Smooth muscle cell (in vitro differentiated cells): ENCODE measurements at regions not wholly inside any gene's neighbourhood (a gene's known extent, or its start where the extent isn't known, plus 50 kb on each side); places are given as distances from the start of the nearest gene placed in this dataset.

Experiments
- DNase-seq: peaks from one replicate; lab custom pipeline; 2025; ENCODE audit not compliant: unreplicated experiment; lab: John Stamatoyannopoulos, UW
- H2AFZ ChIP-seq: fragments of 200-600 bp; sonication (generic); 2 replicates; pipeline ENCODE4 v1.6.0; 2016; ENCODE audit warnings: antibody characterized with exemption, low read depth, mild to moderate bottlenecking
- H3F3A ChIP-seq: fragments of 200-600 bp; sonication (generic); 2 replicates; pipeline ENCODE4 v1.6.0; 2017; ENCODE audit warnings: antibody characterized with exemption, low read depth
- H3K27ac ChIP-seq: fragments of 200-600 bp; sonication (generic); 2 replicates; pipeline ENCODE4 v1.5.1; 2016; ENCODE audit warnings: low read depth, mild to moderate bottlenecking
- H3K27me3 ChIP-seq: fragments of 200-600 bp; sonication (generic); 2 replicates; pipeline ENCODE4 v1.6.1; 2016; ENCODE audit warnings: low read depth, mild to moderate bottlenecking
- H3K36me3 ChIP-seq: fragments of 200-600 bp; sonication (generic); 2 replicates; pipeline ENCODE4 v1.5.1; 2016; ENCODE audit warnings: low read depth
- H3K4me1 ChIP-seq: fragments of 200-600 bp; sonication (generic); 2 replicates; pipeline ENCODE4 v1.5.1; 2016; ENCODE audit warnings: low read depth
- H3K4me2 ChIP-seq: fragments of 200-600 bp; sonication (generic); 2 replicates; pipeline ENCODE4 v1.6.0; 2016; ENCODE audit warnings: mild to moderate bottlenecking
- H3K4me3 ChIP-seq: fragments of 200-600 bp; sonication (generic); 2 replicates; pipeline ENCODE4 v1.5.1; 2016; ENCODE audit warnings: mild to moderate bottlenecking
- H3K79me2 ChIP-seq: fragments of 200-600 bp; sonication (generic); 2 replicates; pipeline ENCODE4 v1.6.0; 2016; ENCODE audit warnings: low read depth, mild to moderate bottlenecking
- H3K9ac ChIP-seq: fragments of 200-600 bp; sonication (generic); 2 replicates; pipeline ENCODE4 v1.6.0; 2016; ENCODE audit warnings: low read depth
- H3K9me3 ChIP-seq: fragments of 200-600 bp; sonication (generic); replicated peaks from 2 replicates; pipeline ENCODE4 v1.5.1; 2016; ENCODE audit warnings: low read depth
- H4K20me1 ChIP-seq: fragments of 200-600 bp; sonication (generic); 2 replicates; pipeline ENCODE4 v1.6.0; 2016; ENCODE audit warnings: low read depth
- WGBS: methylation state at CpG from one replicate; pipeline ENCODE4 v1.1.7; 2016; ENCODE audit warnings: low lambda C conversion rate; 5-methylcytosine and 5-hydroxymethylcytosine counted together
- TF ChIP-seq, protein P1 (sequence below): fragments of 200-600 bp; sonication (generic); IDR thresholded peaks from 2 replicates; pipeline ENCODE4 v1.5.1; 2017; ENCODE audit warnings: borderline replicate concordance, mild to moderate bottlenecking, antibody characterized with exemption; ENCODE audit not compliant: insufficient read depth, poor library complexity, severe bottlenecking

DNA sequence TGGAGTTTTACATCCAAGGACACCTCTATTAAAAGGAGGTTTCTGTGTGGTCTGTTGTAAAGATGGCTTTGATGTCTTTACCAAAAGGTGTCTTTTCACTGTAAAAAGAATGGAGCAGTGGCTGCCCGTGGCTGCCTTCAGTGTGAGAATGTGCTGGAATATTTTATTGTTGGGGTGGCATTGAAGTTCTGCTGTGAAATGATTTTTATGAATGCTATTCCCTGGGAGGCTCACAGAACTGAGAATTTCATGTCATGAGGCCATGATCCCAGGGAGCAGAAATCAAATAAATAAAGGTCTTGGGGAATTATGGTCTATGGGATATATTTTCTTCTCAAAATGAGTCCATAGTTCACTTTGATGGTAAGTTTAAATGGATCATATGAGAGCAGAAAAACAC lies 425.2 kb upstream of the ZNF608 start:
- WGBS: 91% methylated on average over 1 of the region's 1 CpG
- Histone ChIP-seq H4K20me1 (no peaks in the 10 kb centered on the region), H3K27me3 (no peaks in the 10 kb centered on the region), H3K9ac (no peak overlapping the region), H3F3A (no peaks in the 10 kb centered on the region), H3K9me3 (no peaks in the 10 kb centered on the region), H3K4me2 (no peak overlapping the region), H3K36me3 (no peaks in the 10 kb centered on the region), H3K27ac (no peak overlapping the region), H3K4me3 (no peak overlapping the region), H3K79me2 (no peaks in the 10 kb centered on the region), H3K4me1 (no peaks in the 10 kb centered on the region), H2AFZ (no peak overlapping the region)
- DNase-seq: no peak
- TF ChIP-seq, protein P1, sequence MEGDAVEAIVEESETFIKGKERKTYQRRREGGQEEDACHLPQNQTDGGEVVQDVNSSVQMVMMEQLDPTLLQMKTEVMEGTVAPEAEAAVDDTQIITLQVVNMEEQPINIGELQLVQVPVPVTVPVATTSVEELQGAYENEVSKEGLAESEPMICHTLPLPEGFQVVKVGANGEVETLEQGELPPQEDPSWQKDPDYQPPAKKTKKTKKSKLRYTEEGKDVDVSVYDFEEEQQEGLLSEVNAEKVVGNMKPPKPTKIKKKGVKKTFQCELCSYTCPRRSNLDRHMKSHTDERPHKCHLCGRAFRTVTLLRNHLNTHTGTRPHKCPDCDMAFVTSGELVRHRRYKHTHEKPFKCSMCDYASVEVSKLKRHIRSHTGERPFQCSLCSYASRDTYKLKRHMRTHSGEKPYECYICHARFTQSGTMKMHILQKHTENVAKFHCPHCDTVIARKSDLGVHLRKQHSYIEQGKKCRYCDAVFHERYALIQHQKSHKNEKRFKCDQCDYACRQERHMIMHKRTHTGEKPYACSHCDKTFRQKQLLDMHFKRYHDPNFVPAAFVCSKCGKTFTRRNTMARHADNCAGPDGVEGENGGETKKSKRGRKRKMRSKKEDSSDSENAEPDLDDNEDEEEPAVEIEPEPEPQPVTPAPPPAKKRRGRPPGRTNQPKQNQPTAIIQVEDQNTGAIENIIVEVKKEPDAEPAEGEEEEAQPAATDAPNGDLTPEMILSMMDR: no peak

DNA sequence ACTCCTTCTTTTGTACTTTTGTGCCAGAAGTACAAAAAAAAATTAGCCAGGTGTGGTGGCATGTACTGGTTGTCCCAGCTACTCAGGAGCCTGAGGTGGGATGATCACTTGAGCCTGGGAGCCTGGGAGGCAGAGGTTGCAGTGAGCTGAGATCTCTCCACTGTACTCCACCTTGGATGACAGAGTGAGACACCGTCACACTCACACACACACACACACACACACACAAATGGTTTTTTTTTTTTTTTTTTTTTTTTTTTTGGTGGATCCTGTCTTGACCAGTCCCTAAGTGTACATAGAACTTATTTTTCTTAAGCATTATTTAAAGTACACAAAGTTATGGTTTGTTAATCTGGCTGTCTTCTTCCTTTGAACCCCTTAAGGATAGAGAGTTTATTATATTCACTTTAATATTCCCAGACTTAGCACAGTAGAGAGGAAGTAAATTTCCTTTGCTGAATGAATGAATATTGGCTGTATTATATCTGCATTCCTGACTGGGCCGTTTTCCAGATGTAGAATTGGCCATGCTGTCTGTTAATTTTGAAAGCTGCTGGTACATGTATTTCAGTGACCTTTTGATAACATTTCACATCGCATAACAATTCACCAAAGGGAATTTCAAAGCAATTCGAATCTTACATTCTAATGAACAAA lies 429.0 kb upstream of the ZNF608 start:
- no peaks in the 10 kb centered on the region for H3K27me3 ChIP-seq
- H3K79me2 ChIP-seq: no peaks in the 10 kb centered on the region
- 95% methylated on average over 4 of the region's 4 CpGs for WGBS
- H3K4me1 ChIP-seq: no peaks in the 10 kb centered on the region
- H3K9me3 ChIP-seq: no peaks in the 10 kb centered on the region
- H3F3A ChIP-seq: no peaks in the 10 kb centered on the region
- DNase-seq: no peak
- H3K27ac ChIP-seq: no peak overlapping the region
- no peak overlapping the region for H3K9ac ChIP-seq
- TF ChIP-seq, protein P1: no peak
- H3K4me2 ChIP-seq: no peak overlapping the region
- no peaks in the 10 kb centered on the region for H3K36me3 ChIP-seq
- H3K4me3 ChIP-seq: no peak overlapping the region
- no peaks in the 10 kb centered on the region for H4K20me1 ChIP-seq
- H2AFZ ChIP-seq: no peak overlapping the region

DNA sequence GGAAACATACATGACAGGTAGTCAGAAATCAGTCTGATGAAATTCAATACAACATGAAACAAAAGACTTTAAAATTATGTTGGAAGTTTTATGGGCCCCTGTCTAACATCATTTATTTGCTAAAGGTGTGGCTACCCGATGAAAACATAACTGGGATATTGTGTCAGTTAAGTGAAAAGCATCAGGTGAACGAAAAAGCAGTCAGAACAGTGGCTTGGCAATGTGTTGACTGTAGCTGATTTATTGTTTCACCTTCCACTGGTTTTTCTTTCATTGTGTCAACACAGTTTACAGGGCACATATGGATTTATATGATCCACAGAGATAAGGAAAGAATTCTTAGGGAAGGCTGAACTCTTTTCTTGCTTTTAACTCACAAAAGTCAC lies 429.6 kb upstream of the ZNF608 start:
- H3K4me2 ChIP-seq: no peak overlapping the region
- no peak overlapping the region for H3K9ac ChIP-seq
- DNase-seq: no peak
- H3K79me2 ChIP-seq: no peaks in the 10 kb centered on the region
- H3K4me3 ChIP-seq: no peak overlapping the region
- H3K4me1 ChIP-seq: no peaks in the 10 kb centered on the region
- H3K9me3 ChIP-seq: no peaks in the 10 kb centered on the region
- H3F3A ChIP-seq: no peaks in the 10 kb centered on the region
- H2AFZ ChIP-seq: no peak overlapping the region
- H4K20me1 ChIP-seq: no peaks in the 10 kb centered on the region
- H3K36me3 ChIP-seq: no peaks in the 10 kb centered on the region
- TF ChIP-seq, protein P1: no peak
- 93% methylated on average over 2 of the region's 2 CpGs for WGBS
- H3K27ac ChIP-seq: no peak overlapping the region
- H3K27me3 ChIP-seq: no peaks in the 10 kb centered on the region

- H3K4me2 ChIP-seq: no peak overlapping the region
These were observed 430.9 kb upstream of the ZNF608 start for GRCh38 chr5:125177340-125177739.

More at GRCh38 chr5:125177340-125177739, 430.9 kb upstream of the ZNF608 start:
- Histone ChIP-seq H3K27me3 (no peaks in the 10 kb centered on the region), H3K4me3 (no peak overlapping the region), H3F3A (no peaks in the 10 kb centered on the region), H3K4me1 (no peaks in the 10 kb centered on the region), H3K27ac (no peak overlapping the region), H4K20me1 (no peaks in the 10 kb centered on the region), H3K9ac (no peak overlapping the region), H3K9me3 (no peaks in the 10 kb centered on the region), H2AFZ (no peak overlapping the region), H3K79me2 (no peaks in the 10 kb centered on the region), H3K36me3 (no peaks in the 10 kb centered on the region)
- TF ChIP-seq, protein P1: no peak
- DNase-seq: no peak
- WGBS: 96% methylated on average over 4 of the region's 4 CpGs
